Ishikawa (cell line): ENCODE measurements at regions not wholly inside any gene's neighbourhood (a gene's known extent, or its start where the extent isn't known, plus 50 kb on each side); places are given as distances from the start of the nearest gene placed in this dataset.

Experiments
- CEBPB ChIP-seq: IDR thresholded peaks from 2 replicates; pipeline ENCODE4 v1.6.1; 2012
- EGR1 ChIP-seq: IDR thresholded peaks from 2 replicates; pipeline ENCODE4 v1.6.1; 2012
- EP300 ChIP-seq: IDR thresholded peaks from 2 replicates; pipeline ENCODE4 v1.6.1; 2012; ENCODE audit warnings: borderline replicate concordance
- MAX ChIP-seq: IDR thresholded peaks from 2 replicates; pipeline ENCODE4 v1.6.1; 2012
- RAD21 ChIP-seq: IDR thresholded peaks from 2 replicates; pipeline ENCODE4 v1.6.1; 2012; ENCODE audit warnings: low read depth
- REST ChIP-seq: IDR thresholded peaks from 2 replicates; pipeline ENCODE4 v1.6.1; 2012; ENCODE audit warnings: low read depth, mild to moderate bottlenecking
- TAF1 ChIP-seq: IDR thresholded peaks from 2 replicates; pipeline ENCODE4 v1.6.1; 2012; ENCODE audit warnings: low read depth, mild to moderate bottlenecking
- TCF12 ChIP-seq: IDR thresholded peaks from 2 replicates; pipeline ENCODE4 v1.6.1; 2012; ENCODE audit warnings: low read depth
- TEAD4 ChIP-seq: IDR thresholded peaks from 2 replicates; pipeline ENCODE4 v1.6.1; 2012
- USF1 ChIP-seq: IDR thresholded peaks from 2 replicates; pipeline ENCODE4 v1.6.1; 2012
- YY1 ChIP-seq: IDR thresholded peaks from 2 replicates; pipeline ENCODE4 v1.6.1; 2012; ENCODE audit warnings: low read depth

- TF ChIP-seq EP300 (no peak), TCF12 (no peak), TAF1 (no peak), CEBPB (no peak), REST (no peak), YY1 (no peak), RAD21 (no peak), TEAD4 (no peak), MAX (no peak), EGR1 (no peak), USF1 (no peak)
Measured at GRCh38 chr5:51131266-51131665, 252.0 kb upstream of the ISL1 start.
